Coronary artery (tissue), 2 donors: ENCODE measurements at regions not wholly inside any gene's neighbourhood (a gene's known extent, or its start where the extent isn't known, plus 50 kb on each side); places are given as distances from the start of the nearest gene placed in this dataset.

Source experiments
- DNase-seq: peaks from one replicate; pipeline ENCODE4 v3.0.0-alpha.2; 2017; ENCODE audit warnings: low spot score
- H3K27ac ChIP-seq, 2 donors: fragments of 200-600 bp; sonication (generic); one replicate each; pipeline ENCODE4 v1.5.1; 2016 to 2019
- H3K4me3 ChIP-seq: fragments of 200-600 bp; sonication (generic); 2 replicates; pipeline ENCODE4 v1.5.1; 2016; ENCODE audit warnings: mild to moderate bottlenecking, moderate library complexity
- TF ChIP-seq, protein P1 (sequence below): fragments of 200-600 bp; sonication (generic); IDR thresholded peaks from one replicate; pipeline ENCODE4 v1.5.1; 2019; ENCODE audit warnings: antibody characterized with exemption

GRCh38 chr2:105691947-105692390 lies 52.7 kb upstream of the NCK2 start:
- Histone ChIP-seq H3K27ac (no peak overlapping the region), H3K4me3 (no peak overlapping the region)
- DNase-seq = no peak
- TF ChIP-seq, protein P1, sequence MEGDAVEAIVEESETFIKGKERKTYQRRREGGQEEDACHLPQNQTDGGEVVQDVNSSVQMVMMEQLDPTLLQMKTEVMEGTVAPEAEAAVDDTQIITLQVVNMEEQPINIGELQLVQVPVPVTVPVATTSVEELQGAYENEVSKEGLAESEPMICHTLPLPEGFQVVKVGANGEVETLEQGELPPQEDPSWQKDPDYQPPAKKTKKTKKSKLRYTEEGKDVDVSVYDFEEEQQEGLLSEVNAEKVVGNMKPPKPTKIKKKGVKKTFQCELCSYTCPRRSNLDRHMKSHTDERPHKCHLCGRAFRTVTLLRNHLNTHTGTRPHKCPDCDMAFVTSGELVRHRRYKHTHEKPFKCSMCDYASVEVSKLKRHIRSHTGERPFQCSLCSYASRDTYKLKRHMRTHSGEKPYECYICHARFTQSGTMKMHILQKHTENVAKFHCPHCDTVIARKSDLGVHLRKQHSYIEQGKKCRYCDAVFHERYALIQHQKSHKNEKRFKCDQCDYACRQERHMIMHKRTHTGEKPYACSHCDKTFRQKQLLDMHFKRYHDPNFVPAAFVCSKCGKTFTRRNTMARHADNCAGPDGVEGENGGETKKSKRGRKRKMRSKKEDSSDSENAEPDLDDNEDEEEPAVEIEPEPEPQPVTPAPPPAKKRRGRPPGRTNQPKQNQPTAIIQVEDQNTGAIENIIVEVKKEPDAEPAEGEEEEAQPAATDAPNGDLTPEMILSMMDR = no peak

- H3K4me3 ChIP-seq = no peak overlapping the region
- TF ChIP-seq, protein P1 = no peak
- DNase-seq = no peak
- no peak overlapping the region for H3K27ac ChIP-seq
Measured at GRCh38 chr2:105690566-105690965, 54.1 kb upstream of the NCK2 start.

GRCh38 chr2:105689484-105689883 lies 55.2 kb upstream of the NCK2 start:
- Histone ChIP-seq H3K4me3 (no peak overlapping the region), H3K27ac (no peak overlapping the region)
- DNase-seq = no peak
- TF ChIP-seq, protein P1 = no peak

GRCh38 chr2:105688946-105689345 lies 55.8 kb upstream of the NCK2 start:
- Histone ChIP-seq H3K4me3 (no peak overlapping the region), H3K27ac (no peak overlapping the region)
- TF ChIP-seq, protein P1 = no peak
- DNase-seq = no peak

DNA sequence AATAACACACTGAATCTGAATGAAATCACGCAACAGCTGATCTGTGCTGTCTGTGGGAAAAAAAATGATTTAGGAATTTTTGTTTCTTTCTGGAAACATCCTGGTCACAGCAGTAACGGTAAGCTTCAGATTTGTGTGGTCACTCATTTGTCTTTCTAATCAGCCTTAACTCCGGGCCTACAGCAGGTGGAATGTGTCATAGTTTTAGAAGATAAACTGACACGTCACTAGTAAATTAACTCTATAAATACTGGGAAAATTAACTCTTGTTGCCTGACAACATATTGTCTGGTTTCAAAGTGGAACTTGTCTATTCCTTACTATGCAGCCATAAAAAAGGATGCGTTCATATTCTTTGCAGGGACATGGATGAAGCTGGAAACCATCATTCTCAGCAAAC lies 58.1 kb upstream of the NCK2 start:
- Histone ChIP-seq H3K27ac (no peak overlapping the region), H3K4me3 (no peak overlapping the region)
- TF ChIP-seq, protein P1 = no peak
- DNase-seq = no peak

DNA sequence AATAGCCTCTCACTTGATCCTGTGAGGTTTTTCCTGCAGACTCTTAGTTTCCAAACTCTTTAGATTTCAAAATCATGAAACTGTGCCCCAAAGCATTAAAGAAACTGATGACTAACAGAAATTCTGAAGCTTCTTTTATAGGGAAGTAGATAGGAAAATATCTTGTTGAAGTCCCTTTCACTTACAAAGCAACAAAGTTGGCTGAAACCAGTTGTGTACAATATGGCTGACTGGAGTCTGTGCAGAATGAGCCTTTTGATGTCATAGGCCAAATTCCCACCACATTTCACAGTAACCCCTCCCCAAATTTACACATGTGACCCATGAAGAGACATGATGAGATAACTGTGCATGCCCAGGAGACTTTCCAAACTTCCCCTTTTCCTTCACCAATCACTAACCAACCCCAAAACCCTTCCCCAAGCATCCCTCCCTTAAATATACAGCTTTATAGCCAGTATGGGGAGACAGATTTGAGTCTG lies 61.7 kb upstream of the NCK2 start:
- TF ChIP-seq, protein P1 = no peak
- no peak overlapping the region for H3K27ac ChIP-seq
- DNase-seq = no peak
- H3K4me3 ChIP-seq = no peak overlapping the region

- TF ChIP-seq, protein P1 = no peak
- DNase-seq = no peak
- no peak overlapping the region for H3K4me3 ChIP-seq
- no peak overlapping the region for H3K27ac ChIP-seq
Measured at GRCh38 chr2:105682401-105682800, 62.3 kb upstream of the NCK2 start.
